ENCODE measurements at regions not wholly inside any gene's neighbourhood (a gene's known extent, or its start where the extent isn't known, plus 50 kb on each side); places are given as distances from the start of the nearest gene placed in this dataset.

GRCh38 chr21:19123525-19123924, 719.9 kb upstream of the TMPRSS15 start:
- Histone ChIP-seq H3K9me3 (no peaks in the 10 kb centered on the region), H3K4me3 (no peak overlapping the region), H3K27ac (no peak overlapping the region), H3K4me1 (no peaks in the 10 kb centered on the region), H3K36me3 (no peaks in the 10 kb centered on the region), H3K27me3 (no peaks in the 10 kb centered on the region)
- TF ChIP-seq CTCF (IDR thresholded peaks at IDR 0.05) = no peak
- intact Hi-C loops (cut with DNase I) = no loop called here
- ATAC-seq = no peak
- DNase-seq = no peak

GRCh38 chr21:19124691-19125090, 721.1 kb upstream of the TMPRSS15 start:
- intact Hi-C loops (cut with DNase I) = no loop called here
- Histone ChIP-seq H3K4me3 (no peak overlapping the region), H3K27me3 (no peaks in the 10 kb centered on the region), H3K36me3 (no peaks in the 10 kb centered on the region), H3K27ac (no peak overlapping the region), H3K9me3 (no peaks in the 10 kb centered on the region), H3K4me1 (no peaks in the 10 kb centered on the region)
- DNase-seq = no peak
- no peak for ATAC-seq
- no peak for TF ChIP-seq CTCF (IDR thresholded peaks at IDR 0.05)

DNA sequence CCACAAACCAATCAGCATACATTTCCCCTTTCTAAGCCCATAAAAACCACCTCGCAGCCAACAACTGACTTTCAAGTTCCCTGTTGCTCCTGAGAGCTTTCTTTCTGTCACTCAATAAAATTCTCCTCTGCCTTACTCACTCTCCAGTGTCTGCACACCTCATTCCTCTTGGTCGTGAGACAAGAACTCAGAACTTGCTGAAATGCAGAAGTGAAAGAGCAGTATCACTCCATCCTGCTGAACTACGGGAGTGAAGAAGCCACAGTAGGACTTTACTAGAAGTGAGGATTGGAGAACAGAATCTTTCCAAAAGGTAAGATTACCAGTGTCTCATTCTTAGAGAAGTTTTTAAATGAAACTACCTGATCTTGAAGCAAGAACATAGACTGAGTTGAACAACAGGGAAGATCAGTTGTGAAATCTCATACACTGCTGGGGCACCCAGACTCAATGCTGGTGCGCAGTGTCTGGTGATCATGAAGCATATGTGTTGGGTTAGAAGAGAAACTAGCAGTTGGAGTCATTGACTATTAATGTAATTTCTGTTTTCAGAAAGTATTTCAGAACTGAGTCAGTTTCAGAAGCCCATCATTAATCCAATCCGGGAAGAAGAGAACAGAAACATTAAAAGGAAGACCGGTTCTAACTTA, 726.9 kb upstream of the TMPRSS15 start:
- no peaks in the 10 kb centered on the region for H3K36me3 ChIP-seq
- no peak overlapping the region for H3K4me3 ChIP-seq
- H3K9me3 ChIP-seq = no peaks in the 10 kb centered on the region
- H3K27me3 ChIP-seq = no peaks in the 10 kb centered on the region
- intact Hi-C loops (cut with DNase I) = no loop called here
- TF ChIP-seq CTCF (IDR thresholded peaks at IDR 0.05) = no peak
- no peaks in the 10 kb centered on the region for H3K4me1 ChIP-seq
- ATAC-seq = no peak
- no peak for DNase-seq
- H3K27ac ChIP-seq = no peak overlapping the region

- Histone ChIP-seq H3K9me3 (no peaks in the 10 kb centered on the region), H3K27me3 (no peaks in the 10 kb centered on the region), H3K36me3 (no peaks in the 10 kb centered on the region), H3K4me1 (no peaks in the 10 kb centered on the region), H3K27ac (no peak overlapping the region), H3K4me3 (no peak overlapping the region)
- intact Hi-C loops (cut with DNase I) = no loop called here
- DNase-seq = no peak
- TF ChIP-seq CTCF (IDR thresholded peaks at IDR 0.05) = no peak
- no peak for ATAC-seq
These were observed 737.9 kb upstream of the TMPRSS15 start for GRCh38 chr21:19141511-19141910.

DNA sequence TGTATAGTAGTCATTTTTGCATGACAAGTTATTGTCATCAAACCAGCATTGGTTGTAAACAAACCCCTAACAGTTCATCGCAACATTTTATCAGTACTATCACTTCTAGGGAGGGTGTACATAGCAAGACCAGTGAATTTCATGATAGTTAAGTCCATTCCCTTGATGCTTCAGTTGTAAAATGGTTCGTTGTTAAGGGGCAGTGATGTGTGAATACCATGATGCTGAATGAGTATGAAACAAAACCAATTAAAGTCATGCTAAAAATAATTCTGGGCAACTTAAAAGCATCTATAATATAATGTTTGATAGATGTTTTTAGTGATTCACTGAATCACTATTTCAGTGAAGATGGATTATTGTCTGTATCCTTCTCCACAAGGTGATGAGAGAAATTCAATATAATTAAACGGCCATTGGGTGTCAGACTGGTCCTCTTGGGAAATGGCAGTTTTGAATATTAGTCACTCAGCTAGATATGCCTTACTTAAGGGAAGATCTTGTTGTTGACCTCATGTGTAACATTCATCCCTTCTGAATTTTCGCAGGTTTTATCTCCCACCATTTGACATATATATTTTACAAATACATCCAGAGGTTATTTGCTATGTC, 742.2 kb upstream of the TMPRSS15 start:
- H3K36me3 ChIP-seq = no peaks in the 10 kb centered on the region
- TF ChIP-seq CTCF (IDR thresholded peaks at IDR 0.05) = no peak
- DNase-seq = no peak

More for the DNA sequence above, 742.2 kb upstream of the TMPRSS15 start:
- Histone ChIP-seq H3K4me3 (no peak overlapping the region), H3K27ac (no peak overlapping the region), H3K27me3 (no peaks in the 10 kb centered on the region), H3K4me1 (no peaks in the 10 kb centered on the region), H3K9me3 (no peaks in the 10 kb centered on the region)
- no peak for ATAC-seq
- intact Hi-C loops (cut with DNase I) = no loop called here
